ENCODE measurements at regions not wholly inside any gene's neighbourhood (a gene's known extent, or its start where the extent isn't known, plus 50 kb on each side); places are given as distances from the start of the nearest gene placed in this dataset.

GRCh38 chr4:73343432-73343831 lies 60.7 kb upstream of the ALB start:
- TF ChIP-seq CTCF (IDR thresholded peaks at IDR 0.05) (no peak), REST (IDR thresholded peaks at IDR 0.05; ENCODE audit: insufficient read depth in 1 of 2, low read depth in 2 of 2, low read length in 1 of 2) (no peak), POLR2AphosphoS5 (IDR thresholded peaks at IDR 0.05; ENCODE audit: low read depth, low read length) (no peak), TCF7L2 (IDR thresholded peaks at IDR 0.05; ENCODE audit: low read depth, low read length) (no peak), SIN3A (IDR thresholded peaks at IDR 0.05; ENCODE audit: borderline replicate concordance, insufficient read depth, low read depth, low read length) (no peak)

Measured in Panc1 (cell line).